H9 (cell line): ENCODE measurements at regions not wholly inside any gene's neighbourhood (a gene's known extent, or its start where the extent isn't known, plus 50 kb on each side); places are given as distances from the start of the nearest gene placed in this dataset.

Experiments
- DNase-seq: peaks from one replicate; pipeline ENCODE4 v3.0.0-alpha.2; 2017
- H2AFZ ChIP-seq: one replicate; pipeline ENCODE4 v1.6.1; 2013; ENCODE audit warnings: mild to moderate bottlenecking, low read length, control low read depth, moderate library complexity
- H2AK5ac ChIP-seq: 2 replicates; pipeline ENCODE4 v1.6.1; 2013; ENCODE audit warnings: low read length, control low read depth, mixed read lengths; ENCODE audit not compliant: insufficient read length
- H2BK120ac ChIP-seq: one replicate; pipeline ENCODE4 v1.6.1; 2013; ENCODE audit warnings: low read depth, mild to moderate bottlenecking, low read length, control low read depth, inconsistent platforms; ENCODE audit not compliant: poor library complexity, severe bottlenecking
- H2BK12ac ChIP-seq: 2 replicates; pipeline ENCODE4 v1.6.1; 2013; ENCODE audit warnings: low read length, control low read depth, mixed read lengths, low read depth; ENCODE audit not compliant: insufficient read length
- H2BK15ac ChIP-seq: 2 replicates; pipeline ENCODE4 v1.6.1; 2013; ENCODE audit warnings: low read depth, low read length, control low read depth
- H2BK20ac ChIP-seq: one replicate; pipeline ENCODE4 v1.6.1; 2013; ENCODE audit warnings: low read depth, mild to moderate bottlenecking, low read length, control low read depth, inconsistent platforms; ENCODE audit not compliant: poor library complexity, severe bottlenecking
- H2BK5ac ChIP-seq: 2 replicates; pipeline ENCODE4 v1.6.1; 2013; ENCODE audit warnings: low read length, control low read depth, mixed read lengths; ENCODE audit not compliant: insufficient read length
- H3K14ac ChIP-seq: 2 replicates; pipeline ENCODE4 v1.6.1; 2013; ENCODE audit warnings: low read length, control low read depth; ENCODE audit not compliant: insufficient read depth
- H3K18ac ChIP-seq: 2 replicates; pipeline ENCODE4 v1.6.1; 2013; ENCODE audit warnings: low read depth, mild to moderate bottlenecking, mixed read lengths, low read length, control low read depth; ENCODE audit not compliant: insufficient read length
- H3K23ac ChIP-seq: 2 replicates; pipeline ENCODE4 v1.6.1; 2013; ENCODE audit warnings: low read length, control low read depth, mixed read lengths, low read depth; ENCODE audit not compliant: insufficient read length
- H3K23me2 ChIP-seq: 2 replicates; pipeline ENCODE4 v1.6.1; 2013; ENCODE audit warnings: low read depth, mild to moderate bottlenecking, mixed read lengths, low read length, control low read depth; ENCODE audit not compliant: insufficient read length, poor library complexity, severe bottlenecking
- H3K27ac ChIP-seq: 2 replicates; pipeline ENCODE4 v1.5.1; 2013; ENCODE audit warnings: low read length, control low read depth, mixed read lengths, low read depth; ENCODE audit not compliant: insufficient read length
- H3K27me3 ChIP-seq: 2 replicates; pipeline ENCODE4 v1.6.1; 2013; ENCODE audit warnings: low read length, control low read depth, inconsistent platforms; ENCODE audit not compliant: insufficient read depth
- H3K4ac ChIP-seq: 2 replicates; pipeline ENCODE4 v1.6.1; 2013; ENCODE audit warnings: low read depth, mild to moderate bottlenecking, control low read depth, inconsistent platforms, low read length, moderate library complexity
- H3K4me1 ChIP-seq: 2 replicates; pipeline ENCODE4 v1.6.1; 2013; ENCODE audit warnings: low read length, control low read depth, inconsistent platforms; ENCODE audit not compliant: insufficient read depth
- H3K4me2 ChIP-seq: 2 replicates; pipeline ENCODE4 v1.6.1; 2013; ENCODE audit warnings: low read length, control low read depth, mixed read lengths; ENCODE audit not compliant: insufficient read length, insufficient read depth
- H3K56ac ChIP-seq: 2 replicates; pipeline ENCODE4 v1.6.1; 2013; ENCODE audit warnings: low read depth, mild to moderate bottlenecking, mixed read lengths, low read length, control low read depth; ENCODE audit not compliant: insufficient read length
- H3K79me1 ChIP-seq: 2 replicates; pipeline ENCODE4 v1.6.1; 2013; ENCODE audit warnings: low read depth, mild to moderate bottlenecking, moderate library complexity, low read length, control low read depth, inconsistent platforms; ENCODE audit not compliant: insufficient read depth, poor library complexity, severe bottlenecking
- H3K79me2 ChIP-seq: 2 replicates; pipeline ENCODE4 v1.6.1; 2013; ENCODE audit warnings: low read length, control low read depth, inconsistent platforms; ENCODE audit not compliant: insufficient read depth
- H3K9ac ChIP-seq: 2 replicates; pipeline ENCODE4 v1.6.1; 2013; ENCODE audit warnings: low read length, control low read depth, mixed read lengths; ENCODE audit not compliant: insufficient read length; ENCODE audit errors: extremely low read depth
- H3K9me3 ChIP-seq: one replicate; pipeline ENCODE4 v1.6.1; 2013; ENCODE audit warnings: low read depth, low read length, inconsistent platforms; ENCODE audit not compliant: control insufficient read depth
- H3T11ph ChIP-seq: one replicate; pipeline ENCODE4 v1.6.1; 2013; ENCODE audit warnings: mild to moderate bottlenecking, low read length, control low read depth, inconsistent platforms
- H4K20me1 ChIP-seq: one replicate; pipeline ENCODE4 v1.6.1; 2013; ENCODE audit not compliant: control insufficient read depth, insufficient read length, insufficient read depth
- H4K5ac ChIP-seq: 2 replicates; pipeline ENCODE4 v1.6.1; 2013; ENCODE audit warnings: low read depth, mild to moderate bottlenecking, mixed read lengths, low read length, control low read depth; ENCODE audit not compliant: insufficient read length
- H4K8ac ChIP-seq: replicated peaks from 2 replicates; pipeline ENCODE4 v1.6.1; 2013; ENCODE audit warnings: low read length, control low read depth, mixed read lengths, low read depth; ENCODE audit not compliant: insufficient read length
- H4K91ac ChIP-seq: 2 replicates; pipeline ENCODE4 v1.6.1; 2013; ENCODE audit warnings: low read depth, mild to moderate bottlenecking, moderate library complexity, mixed read lengths, low read length, control low read depth; ENCODE audit not compliant: insufficient read length
- H3K27ac Mint-ChIP-seq, 3 experiments: 2 replicates in 2 of 3; 3 replicates in 1 of 3; pipeline ENCODE4 v1.8.0; 2020 to 2021; ENCODE audit warnings: mixed read lengths in 3 of 3, mild to moderate bottlenecking in 1 of 3, moderate library complexity in 1 of 3
- H3K27me3 Mint-ChIP-seq: 2 replicates; pipeline ENCODE4 v1.8.0; 2021; ENCODE audit warnings: low read depth, mild to moderate bottlenecking, moderate library complexity, mixed read lengths
- H3K36me3 Mint-ChIP-seq, 3 experiments: 2 replicates in 2 of 3; 3 replicates in 1 of 3; pipeline ENCODE4 v1.8.0; 2020 to 2021; ENCODE audit warnings: low read depth in 3 of 3, mixed read lengths in 3 of 3; ENCODE audit not compliant: insufficient read depth in 1 of 3
- H3K4me1 Mint-ChIP-seq, 2 experiments: 2 replicates each; pipeline ENCODE4 v1.8.0; 2020; ENCODE audit warnings: mixed read lengths in 2 of 2
- H3K4me3 Mint-ChIP-seq, 2 experiments: 2 replicates in 1 of 2; 3 replicates in 1 of 2; pipeline ENCODE4 v1.8.0; 2020 to 2021; ENCODE audit warnings: mild to moderate bottlenecking in 2 of 2, mixed read lengths in 2 of 2, moderate library complexity in 1 of 2
- H3K9me3 Mint-ChIP-seq, 2 experiments: 2 replicates in 1 of 2; 3 replicates in 1 of 2; pipeline ENCODE4 v1.8.0; 2020; ENCODE audit warnings: mild to moderate bottlenecking in 2 of 2, mixed read lengths in 2 of 2, moderate library complexity in 1 of 2
- whole genome bisulfite sequencing: extraction: QIAGEN DNeasy Blood & Tissue Kit; methylation state at CpG from one replicate; pipeline ENCODE4 v1.1.7; 2013; ENCODE audit warnings: missing lambda C conversion rate, low lambda C conversion rate, mixed read lengths; ENCODE audit not compliant: insufficient read length; ENCODE audit errors: extremely low coverage; 5-methylcytosine and 5-hydroxymethylcytosine counted together
- TF ChIP-seq, protein P1 (sequence below): fragments of 200-600 bp; sonication (generic); conservative IDR thresholded peaks from 3 replicates; pipeline ENCODE4 v1.8.0; 2021; ENCODE audit warnings: antibody characterized with exemption, mild to moderate bottlenecking

DNA sequence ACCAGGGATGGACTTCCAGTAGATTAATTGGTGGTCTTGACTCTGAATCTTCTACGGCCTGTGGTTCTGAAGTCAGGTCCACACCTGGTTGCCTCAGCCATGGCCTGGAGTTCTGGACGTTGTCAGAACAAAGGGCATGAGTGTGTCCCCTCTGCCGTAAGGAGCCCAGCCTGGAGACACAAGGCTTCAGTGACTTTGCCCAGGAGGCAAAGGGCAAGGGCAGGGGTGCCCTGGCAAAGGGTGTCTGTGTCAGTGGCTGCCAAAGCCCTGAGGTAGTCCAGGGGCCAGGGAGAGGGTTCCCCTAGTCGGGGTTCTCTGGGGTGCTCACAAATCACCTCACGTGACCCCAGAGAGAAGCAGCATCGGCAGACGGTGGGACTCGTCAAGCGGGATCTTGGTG is 273.2 kb upstream of the ZNF32 start:
- TF ChIP-seq, protein P1, sequence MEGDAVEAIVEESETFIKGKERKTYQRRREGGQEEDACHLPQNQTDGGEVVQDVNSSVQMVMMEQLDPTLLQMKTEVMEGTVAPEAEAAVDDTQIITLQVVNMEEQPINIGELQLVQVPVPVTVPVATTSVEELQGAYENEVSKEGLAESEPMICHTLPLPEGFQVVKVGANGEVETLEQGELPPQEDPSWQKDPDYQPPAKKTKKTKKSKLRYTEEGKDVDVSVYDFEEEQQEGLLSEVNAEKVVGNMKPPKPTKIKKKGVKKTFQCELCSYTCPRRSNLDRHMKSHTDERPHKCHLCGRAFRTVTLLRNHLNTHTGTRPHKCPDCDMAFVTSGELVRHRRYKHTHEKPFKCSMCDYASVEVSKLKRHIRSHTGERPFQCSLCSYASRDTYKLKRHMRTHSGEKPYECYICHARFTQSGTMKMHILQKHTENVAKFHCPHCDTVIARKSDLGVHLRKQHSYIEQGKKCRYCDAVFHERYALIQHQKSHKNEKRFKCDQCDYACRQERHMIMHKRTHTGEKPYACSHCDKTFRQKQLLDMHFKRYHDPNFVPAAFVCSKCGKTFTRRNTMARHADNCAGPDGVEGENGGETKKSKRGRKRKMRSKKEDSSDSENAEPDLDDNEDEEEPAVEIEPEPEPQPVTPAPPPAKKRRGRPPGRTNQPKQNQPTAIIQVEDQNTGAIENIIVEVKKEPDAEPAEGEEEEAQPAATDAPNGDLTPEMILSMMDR: no peak
- H3K4me1 Mint-ChIP-seq: no peaks in the 10 kb centered on the region
- no peak overlapping the region for H4K91ac ChIP-seq
- H3K56ac ChIP-seq: no peak overlapping the region
- H3K23me2 ChIP-seq: no peaks in the 10 kb centered on the region
- peaks cover 0 to 13% (median 4%) of the 10 kb centered on the region in 3 experiments; a peak in 5 of 7 replicates for H3K36me3 Mint-ChIP-seq
- H4K20me1 ChIP-seq: no peaks in the 10 kb centered on the region
- no peaks in the 10 kb centered on the region for H3K4me1 ChIP-seq
- H2BK120ac ChIP-seq: no peak overlapping the region
- H3K14ac ChIP-seq: peak overlapping the region; percentile 35; the same call in 1 of the 2 replicates
- no peak overlapping the region for H3K23ac ChIP-seq
- H3K4me2 ChIP-seq: no peak overlapping the region
- no peak overlapping the region for H3K4me3 Mint-ChIP-seq
- no peak overlapping the region for H3K27ac Mint-ChIP-seq
- H4K5ac ChIP-seq: no peak overlapping the region
- H2AK5ac ChIP-seq: no peak overlapping the region
- H3K18ac ChIP-seq: no peak overlapping the region
- H3K9me3 ChIP-seq: no peaks in the 10 kb centered on the region
- peaks cover 13% of the 10 kb centered on the region for H3K27me3 Mint-ChIP-seq
- no peak overlapping the region for H2BK5ac ChIP-seq
- H3K9me3 Mint-ChIP-seq: peaks cover 26 to 27% of the 10 kb centered on the region in 2 experiments
- H3K27me3 ChIP-seq: no peaks in the 10 kb centered on the region
- H2AFZ ChIP-seq: no peak overlapping the region
- H3K79me2 ChIP-seq: no peaks in the 10 kb centered on the region
- no peak overlapping the region for H3K9ac ChIP-seq
- H2BK15ac ChIP-seq: no peak overlapping the region
- H2BK12ac ChIP-seq: no peak overlapping the region
- no peak overlapping the region for H4K8ac ChIP-seq
- H3K27ac ChIP-seq: no peak overlapping the region
- no peaks in the 10 kb centered on the region for H3K79me1 ChIP-seq
- peak; percentile 13 for DNase-seq
- H3K4ac ChIP-seq: no peak overlapping the region
- H3T11ph ChIP-seq: no peak overlapping the region
- no CpG with 5 or more reads among the region's 9 CpGs for WGBS
- H2BK20ac ChIP-seq: no peak overlapping the region
